NT2/D1 (cell line): ENCODE measurements at regions not wholly inside any gene's neighbourhood (a gene's known extent, or its start where the extent isn't known, plus 50 kb on each side); places are given as distances from the start of the nearest gene placed in this dataset.
"Not testable (repeated sequence)": the region's sequence is repeated elsewhere in the genome, so short reads cannot be mapped to it uniquely, and the experiment has no call there.

ENCODE experiments used
- DNase-seq: peaks from one replicate; pipeline ENCODE4 v3.0.0-alpha.2; 2011; ENCODE audit warnings: low read depth, low spot score
- H3K27me3 ChIP-seq: 2 replicates; pipeline ENCODE4 v1.6.0; 2011; ENCODE audit warnings: mild to moderate bottlenecking; ENCODE audit not compliant: insufficient read length, insufficient read depth
- H3K36me3 ChIP-seq: 2 replicates; pipeline ENCODE4 v1.6.1; 2011; ENCODE audit warnings: mild to moderate bottlenecking, low read length, mixed read lengths; ENCODE audit not compliant: insufficient read depth, insufficient read length
- H3K4me1 ChIP-seq: 2 replicates; pipeline ENCODE4 v1.5.1; 2011; ENCODE audit not compliant: insufficient read depth, insufficient read length
- H3K4me3 ChIP-seq: 2 replicates; pipeline ENCODE4 v1.5.1; 2011; ENCODE audit warnings: low read depth; ENCODE audit not compliant: insufficient read length
- H3K9ac ChIP-seq: 2 replicates; pipeline ENCODE4 v1.6.0; 2011; ENCODE audit warnings: low read depth; ENCODE audit not compliant: insufficient read length
- H3K9me3 ChIP-seq: 2 replicates; pipeline ENCODE4 v1.5.1; 2011; ENCODE audit warnings: mild to moderate bottlenecking, low read length; ENCODE audit not compliant: insufficient read depth
- SUZ12 ChIP-seq: IDR thresholded peaks from 2 replicates; pipeline ENCODE4 v1.6.1; 2011; ENCODE audit not compliant: insufficient read length, insufficient read depth; ENCODE audit errors: extremely low read depth
- YY1 ChIP-seq: IDR thresholded peaks from 2 replicates; pipeline ENCODE4 v1.6.1; 2011; ENCODE audit not compliant: insufficient read length, insufficient read depth
- ZNF274 ChIP-seq: IDR thresholded peaks from 2 replicates; pipeline ENCODE4 v1.6.1; 2011; ENCODE audit warnings: mild to moderate bottlenecking, low read depth, low read length

- peaks cover 81% of the 10 kb centered on the region for H3K27me3 ChIP-seq
- H3K36me3 ChIP-seq = no peaks in the 10 kb centered on the region
- H3K4me1 ChIP-seq = no peaks in the 10 kb centered on the region
- DNase-seq = no peak
- no peak overlapping the region for H3K9ac ChIP-seq
- H3K9me3 ChIP-seq = no peaks in the 10 kb centered on the region; the same call in 1 of the 2 replicates
- TF ChIP-seq YY1 (no peak), SUZ12 (no peak), ZNF274 (no peak)
- no peak overlapping the region for H3K4me3 ChIP-seq
Observed at GRCh38 chr3:193960487-193961274, 175.3 kb upstream of the HES1 start.

- Histone ChIP-seq H3K36me3 (no peaks in the 10 kb centered on the region), H3K9ac (no peak overlapping the region), H3K27me3 (peaks cover 75% of the 10 kb centered on the region), H3K4me3 (no peak overlapping the region), H3K9me3 (no peaks in the 10 kb centered on the region), H3K4me1 (no peaks in the 10 kb centered on the region)
- DNase-seq = no peak
- no peak for TF ChIP-seq SUZ12
- TF ChIP-seq YY1 = no peak
- TF ChIP-seq ZNF274 = no peak
Observed at GRCh38 chr3:193962986-193963685, 172.8 kb upstream of the HES1 start.

GRCh38 chr3:193963808-193964516 is 172.0 kb upstream of the HES1 start:
- TF ChIP-seq YY1 (no peak), SUZ12 (no peak), ZNF274 (no peak)
- H3K27me3 ChIP-seq = peaks cover 67% of the 10 kb centered on the region

GRCh38 chr3:193964517-193964880 is 171.4 kb upstream of the HES1 start:
- DNase-seq = no peak
- Histone ChIP-seq H3K9ac (no peak overlapping the region), H3K4me3 (no peak overlapping the region), H3K9me3 (no peaks in the 10 kb centered on the region), H3K27me3 (peaks cover 63% of the 10 kb centered on the region), H3K4me1 (no peaks in the 10 kb centered on the region), H3K36me3 (no peaks in the 10 kb centered on the region)
- TF ChIP-seq YY1 (no peak), ZNF274 (no peak), SUZ12 (no peak)

More at GRCh38 chr3:193963808-193964516, 172.0 kb upstream of the HES1 start:
- H3K9me3 ChIP-seq = no peaks in the 10 kb centered on the region
- H3K4me3 ChIP-seq = no peak overlapping the region
- H3K4me1 ChIP-seq = no peaks in the 10 kb centered on the region
- no peak overlapping the region for H3K9ac ChIP-seq
- no peaks in the 10 kb centered on the region for H3K36me3 ChIP-seq
- no peak for DNase-seq

- no peak overlapping the region for H3K4me3 ChIP-seq
- peaks cover 7% of the 10 kb centered on the region for H3K4me1 ChIP-seq
- no peak for TF ChIP-seq ZNF274
- TF ChIP-seq SUZ12 = no peak
- TF ChIP-seq YY1 = no peak
- H3K27me3 ChIP-seq = peaks cover 37% of the 10 kb centered on the region
- DNase-seq = no peak
- H3K9ac ChIP-seq = no peak overlapping the region
- no peaks in the 10 kb centered on the region for H3K36me3 ChIP-seq
- no peaks in the 10 kb centered on the region for H3K9me3 ChIP-seq
Observed at GRCh38 chr3:193968380-193968974, 167.5 kb upstream of the HES1 start.

GRCh38 chr3:193970131-193970772 is 165.7 kb upstream of the HES1 start:
- not testable (repeated sequence) for H3K9me3 ChIP-seq, H3K36me3 ChIP-seq, H3K4me1 ChIP-seq, H3K4me3 ChIP-seq, H3K9ac ChIP-seq
- peaks cover 19% of the 10 kb centered on the region for H3K27me3 ChIP-seq
- DNase-seq = peak; percentile 77
